ENCODE measurements at regions not wholly inside any gene's neighbourhood (a gene's known extent, or its start where the extent isn't known, plus 50 kb on each side); places are given as distances from the start of the nearest gene placed in this dataset.

GRCh38 chr13:79695754-79696153 lies 214.8 kb downstream of the NDFIP2 start:
- H3K9me3 ChIP-seq (replicated peaks in 1 of 11), result no peaks in the 10 kb centered on the region

GRCh38 chr13:79692846-79693245 lies 211.9 kb downstream of the NDFIP2 start:
- H3K4me2 ChIP-seq, result no peak overlapping the region
- H3K36me3 ChIP-seq, result no peaks in the 10 kb centered on the region
- no peak overlapping the region for H3K4me3 ChIP-seq

More at GRCh38 chr13:79695754-79696153, 214.8 kb downstream of the NDFIP2 start:
- TF ChIP-seq Cebpa-rat (IDR thresholded peaks at IDR 0.05), result no peak
- Histone ChIP-seq H3K4me2 (no peak overlapping the region), H4K20me1 (no peaks in the 10 kb centered on the region), H3K4me1 (no peaks in the 10 kb centered on the region), H3K27ac (no peak overlapping the region), H3K9ac (no peak overlapping the region), H3K27me3 (no peaks in the 10 kb centered on the region), H3K36me3 (no peaks in the 10 kb centered on the region), H3K4me3 (no peak overlapping the region)

GRCh38 chr13:79691826-79692225 lies 210.9 kb downstream of the NDFIP2 start:
- TF ChIP-seq Cebpa-rat (IDR thresholded peaks at IDR 0.05), result no peak
- no peaks in the 10 kb centered on the region for H3K27me3 ChIP-seq
- no peak overlapping the region for H3K4me2 ChIP-seq
- no peaks in the 10 kb centered on the region for H3K9me3 ChIP-seq (replicated peaks in 1 of 11)
- H3K27ac ChIP-seq, result no peak overlapping the region
- no peaks in the 10 kb centered on the region for H3K4me1 ChIP-seq
- H4K20me1 ChIP-seq, result no peaks in the 10 kb centered on the region
- H3K36me3 ChIP-seq, result no peaks in the 10 kb centered on the region
- no peak overlapping the region for H3K9ac ChIP-seq
- no peak overlapping the region for H3K4me3 ChIP-seq

More at GRCh38 chr13:79692846-79693245, 211.9 kb downstream of the NDFIP2 start:
- Histone ChIP-seq H3K9ac (no peak overlapping the region), H3K27me3 (no peaks in the 10 kb centered on the region), H3K9me3 (replicated peaks in 1 of 11) (no peaks in the 10 kb centered on the region), H3K27ac (no peak overlapping the region), H4K20me1 (no peaks in the 10 kb centered on the region), H3K4me1 (no peaks in the 10 kb centered on the region)
- TF ChIP-seq Cebpa-rat (IDR thresholded peaks at IDR 0.05), result no peak

- Histone ChIP-seq H3K4me3 (no peak overlapping the region), H3K4me2 (no peak overlapping the region), H3K9ac (no peak overlapping the region), H3K36me3 (no peaks in the 10 kb centered on the region), H3K27me3 (no peaks in the 10 kb centered on the region), H3K9me3 (replicated peaks in 1 of 11) (peaks cover 0 to 3% (median 0%) of the 10 kb centered on the region in 11 experiments; a peak in 1 of 22 replicates), H3K27ac (no peak overlapping the region), H4K20me1 (no peaks in the 10 kb centered on the region), H3K4me1 (no peaks in the 10 kb centered on the region)
- no peak for TF ChIP-seq Cebpa-rat (IDR thresholded peaks at IDR 0.05)
Observed at GRCh38 chr13:79688741-79689140, 207.8 kb downstream of the NDFIP2 start.

GRCh38 chr13:79686441-79686840 lies 205.5 kb downstream of the NDFIP2 start:
- Histone ChIP-seq H3K9me3 (replicated peaks in 1 of 11) (peaks cover 0 to 4% (median 0%) of the 10 kb centered on the region in 11 experiments; a peak in 3 of 22 replicates), H3K4me2 (no peak overlapping the region), H3K4me3 (no peak overlapping the region), H3K4me1 (no peaks in the 10 kb centered on the region), H4K20me1 (no peaks in the 10 kb centered on the region), H3K36me3 (no peaks in the 10 kb centered on the region), H3K9ac (no peak overlapping the region), H3K27me3 (no peaks in the 10 kb centered on the region), H3K27ac (no peak overlapping the region)
- TF ChIP-seq Cebpa-rat (IDR thresholded peaks at IDR 0.05), result no peak

- Histone ChIP-seq H3K27me3 (no peaks in the 10 kb centered on the region), H3K36me3 (no peaks in the 10 kb centered on the region), H3K4me3 (no peak overlapping the region), H3K4me1 (no peaks in the 10 kb centered on the region), H3K4me2 (no peak overlapping the region), H3K9me3 (replicated peaks in 1 of 11) (peaks cover 0 to 4% (median 0%) of the 10 kb centered on the region in 11 experiments; a peak in 3 of 22 replicates), H3K9ac (no peak overlapping the region), H4K20me1 (no peaks in the 10 kb centered on the region), H3K27ac (no peak overlapping the region)
- TF ChIP-seq Cebpa-rat (IDR thresholded peaks at IDR 0.05), result no peak
Observed at GRCh38 chr13:79684371-79684770, 203.4 kb downstream of the NDFIP2 start.

- Histone ChIP-seq H3K27me3 (no peaks in the 10 kb centered on the region), H3K4me2 (no peak overlapping the region), H3K36me3 (no peaks in the 10 kb centered on the region), H3K27ac (no peak overlapping the region), H3K4me3 (no peak overlapping the region), H3K4me1 (no peaks in the 10 kb centered on the region), H3K9me3 (replicated peaks in 1 of 11) (peaks cover 0 to 4% (median 0%) of the 10 kb centered on the region in 11 experiments; a peak in 3 of 22 replicates), H4K20me1 (no peaks in the 10 kb centered on the region), H3K9ac (no peak overlapping the region)
- no peak for TF ChIP-seq Cebpa-rat (IDR thresholded peaks at IDR 0.05)
Observed at GRCh38 chr13:79682164-79682563, 201.2 kb downstream of the NDFIP2 start.

GRCh38 chr13:79681069-79681468 lies 200.1 kb downstream of the NDFIP2 start:
- Histone ChIP-seq H3K27ac (no peak overlapping the region), H3K9ac (no peak overlapping the region), H3K4me3 (no peak overlapping the region), H3K9me3 (replicated peaks in 1 of 11) (peaks cover 0 to 4% (median 0%) of the 10 kb centered on the region in 11 experiments; a peak in 3 of 22 replicates), H3K4me2 (no peak overlapping the region), H3K27me3 (no peaks in the 10 kb centered on the region), H3K4me1 (no peaks in the 10 kb centered on the region), H4K20me1 (no peaks in the 10 kb centered on the region), H3K36me3 (no peaks in the 10 kb centered on the region)
- TF ChIP-seq Cebpa-rat (IDR thresholded peaks at IDR 0.05), result no peak

GRCh38 chr13:79680485-79680884 lies 199.5 kb downstream of the NDFIP2 start:
- Histone ChIP-seq H3K27me3 (no peaks in the 10 kb centered on the region), H3K27ac (no peak overlapping the region), H3K9ac (no peak overlapping the region), H3K4me2 (no peak overlapping the region), H3K9me3 (replicated peaks in 1 of 11) (peaks cover 0 to 4% (median 0%) of the 10 kb centered on the region in 11 experiments; a peak in 3 of 22 replicates), H3K36me3 (no peaks in the 10 kb centered on the region), H3K4me1 (no peaks in the 10 kb centered on the region), H3K4me3 (no peak overlapping the region), H4K20me1 (no peaks in the 10 kb centered on the region)
- no peak for TF ChIP-seq Cebpa-rat (IDR thresholded peaks at IDR 0.05)

GRCh38 chr13:79679334-79679733 lies 198.4 kb downstream of the NDFIP2 start:
- Histone ChIP-seq H3K9me3 (replicated peaks in 1 of 11) (peaks cover 0 to 4% (median 0%) of the 10 kb centered on the region in 11 experiments; a peak in 3 of 22 replicates), H3K4me1 (no peaks in the 10 kb centered on the region), H3K27me3 (no peaks in the 10 kb centered on the region), H3K27ac (no peak overlapping the region), H4K20me1 (no peaks in the 10 kb centered on the region), H3K4me2 (no peak overlapping the region), H3K4me3 (no peak overlapping the region), H3K36me3 (no peaks in the 10 kb centered on the region), H3K9ac (no peak overlapping the region)
- no peak for TF ChIP-seq Cebpa-rat (IDR thresholded peaks at IDR 0.05)

All from BLaER1 treated with 17β-estradiol and CSF1 and Interleukin-3, amounts not matched to agents 10 nM and 100 nM (cell line).